Transverse colon (tissue), 4 donors: ENCODE measurements at regions not wholly inside any gene's neighbourhood (a gene's known extent, or its start where the extent isn't known, plus 50 kb on each side); places are given as distances from the start of the nearest gene placed in this dataset.

Source experiments
- CTCF ChIP-seq, 5 experiments: fragments of 200-600 bp in 3 of 5; fragments of 450-650 bp in 2 of 5; sonication (generic) in 3 of 5; IDR thresholded peaks; 1 replicate in 2 of 5; 2 replicates in 3 of 5; pipeline ENCODE4 v1.5.1; 2016 to 2017; ENCODE audit warnings: antibody characterized with exemption in 5 of 5, inconsistent platforms in 3 of 5, mild to moderate bottlenecking in 2 of 5, moderate library complexity in 1 of 5
- POLR2AphosphoS5 ChIP-seq, 3 donors: sonication (generic); formaldehyde crosslinking; IDR thresholded peaks; one replicate each; pipeline ENCODE4 v1.6.1; 2016; ENCODE audit warnings: antibody characterized with exemption in 3 of 3

DNA sequence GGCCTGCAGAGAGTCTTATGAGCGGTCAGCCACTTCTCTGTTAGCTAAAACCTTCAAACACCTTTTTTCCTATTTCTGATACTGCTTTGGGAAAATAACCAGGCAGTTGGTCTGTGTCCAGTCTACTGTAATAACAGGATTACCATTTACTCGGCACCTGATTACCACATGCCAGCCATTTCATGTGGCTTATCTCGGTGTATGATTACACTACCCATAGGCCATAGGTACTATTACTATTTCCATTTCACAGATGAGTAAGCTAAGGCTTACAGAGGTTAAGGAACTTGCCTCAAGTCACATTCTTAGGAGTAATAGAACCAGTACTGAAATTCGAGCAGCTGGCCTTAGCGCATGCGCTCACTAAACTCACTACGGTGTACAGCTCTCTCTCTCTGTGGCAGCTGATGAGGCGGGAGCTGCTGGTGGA lies 147.2 kb upstream of the L3MBTL4 start:
- TF ChIP-seq POLR2AphosphoS5 (IDR thresholded peaks at IDR 0.05) = no peak
- TF ChIP-seq CTCF (IDR thresholded peaks at IDR 0.05) = no peak
